NB4 (cell line): ENCODE measurements at regions not wholly inside any gene's neighbourhood (a gene's known extent, or its start where the extent isn't known, plus 50 kb on each side); places are given as distances from the start of the nearest gene placed in this dataset.

Experiments used
- POLR2A ChIP-seq: IDR thresholded peaks from 2 replicates; pipeline ENCODE4 v1.6.1; 2011; ENCODE audit warnings: mild to moderate bottlenecking; ENCODE audit not compliant: insufficient read length; ENCODE audit errors: extremely low read depth
- TF ChIP-seq, protein P1 (sequence below): IDR thresholded peaks from one replicate; pipeline ENCODE4 v1.5.1; 2012; ENCODE audit warnings: low read depth, low read length

DNA sequence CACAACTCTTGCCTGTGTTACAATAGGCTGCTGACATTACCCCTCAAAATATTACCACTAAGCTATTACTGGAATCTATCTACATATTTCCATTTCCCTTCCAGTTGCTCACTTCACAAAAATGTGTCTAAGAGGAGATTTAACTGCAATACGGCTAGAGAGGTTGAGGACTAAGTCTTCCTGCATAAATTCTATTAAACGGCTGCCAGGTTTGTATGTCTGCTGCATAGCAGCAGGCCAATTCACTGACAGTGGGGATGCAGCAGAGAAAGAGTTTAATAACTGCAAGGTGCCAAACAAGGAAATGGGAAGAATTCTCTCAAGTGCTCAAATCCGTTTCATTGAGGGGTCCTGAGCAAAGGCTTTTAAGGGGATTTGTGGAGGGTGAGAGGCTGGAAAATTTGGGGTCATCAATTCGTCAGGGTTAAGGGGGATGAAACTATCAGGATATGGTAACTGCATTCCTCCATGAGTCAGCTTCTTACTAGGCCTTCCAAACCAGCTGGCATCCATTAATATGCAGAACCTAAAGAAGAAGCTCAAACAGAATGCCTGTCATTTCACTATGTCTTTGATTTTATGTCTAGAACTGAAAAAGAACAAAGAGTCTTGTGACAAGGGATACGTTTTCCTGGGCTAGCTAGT is 675.6 kb downstream of the TBL1XR1 start:
- TF ChIP-seq, protein P1, sequence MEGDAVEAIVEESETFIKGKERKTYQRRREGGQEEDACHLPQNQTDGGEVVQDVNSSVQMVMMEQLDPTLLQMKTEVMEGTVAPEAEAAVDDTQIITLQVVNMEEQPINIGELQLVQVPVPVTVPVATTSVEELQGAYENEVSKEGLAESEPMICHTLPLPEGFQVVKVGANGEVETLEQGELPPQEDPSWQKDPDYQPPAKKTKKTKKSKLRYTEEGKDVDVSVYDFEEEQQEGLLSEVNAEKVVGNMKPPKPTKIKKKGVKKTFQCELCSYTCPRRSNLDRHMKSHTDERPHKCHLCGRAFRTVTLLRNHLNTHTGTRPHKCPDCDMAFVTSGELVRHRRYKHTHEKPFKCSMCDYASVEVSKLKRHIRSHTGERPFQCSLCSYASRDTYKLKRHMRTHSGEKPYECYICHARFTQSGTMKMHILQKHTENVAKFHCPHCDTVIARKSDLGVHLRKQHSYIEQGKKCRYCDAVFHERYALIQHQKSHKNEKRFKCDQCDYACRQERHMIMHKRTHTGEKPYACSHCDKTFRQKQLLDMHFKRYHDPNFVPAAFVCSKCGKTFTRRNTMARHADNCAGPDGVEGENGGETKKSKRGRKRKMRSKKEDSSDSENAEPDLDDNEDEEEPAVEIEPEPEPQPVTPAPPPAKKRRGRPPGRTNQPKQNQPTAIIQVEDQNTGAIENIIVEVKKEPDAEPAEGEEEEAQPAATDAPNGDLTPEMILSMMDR, result no peak
- TF ChIP-seq POLR2A, result no peak
